Activated CD4-positive, alpha-beta T cell treated with anti-CD3 and anti-CD28 coated beads for 36 hours (primary cell): ENCODE measurements at regions not wholly inside any gene's neighbourhood (a gene's known extent, or its start where the extent isn't known, plus 50 kb on each side); places are given as distances from the start of the nearest gene placed in this dataset.

ENCODE experiments used
- ATAC-seq: fragments of 200-7000 bp; cut with Tn5 transposase; one replicate; pipeline ENCODE4 v1.10.0; 2021; ENCODE audit warnings: mild to moderate bottlenecking, moderate library complexity
- CTCF ChIA-PET: fragments of 350-600 bp; sonication (Branson Sonifier 250); formaldehyde crosslinking; loops from one replicate; lab custom pipeline; 2021; ENCODE audit warnings: antibody characterized with exemption; lab: Charles Lee
- POLR2A ChIA-PET: fragments of 350-600 bp; sonication (Branson Sonifier 250); formaldehyde crosslinking; loops from one replicate; lab custom pipeline; 2021; ENCODE audit warnings: antibody characterized with exemption, inconsistent platforms; lab: Charles Lee
- DNase-seq: peaks from one replicate; pipeline ENCODE4 v3.0.0-alpha.2; 2020
- H3K27ac Mint-ChIP-seq: one replicate; pipeline ENCODE4 v1.8.0; 2021; ENCODE audit warnings: mixed read lengths
- H3K27me3 Mint-ChIP-seq: one replicate; pipeline ENCODE4 v1.8.0; 2021; ENCODE audit warnings: mixed read lengths
- H3K36me3 Mint-ChIP-seq: one replicate; pipeline ENCODE4 v1.8.0; 2021; ENCODE audit warnings: low read depth, mixed read lengths
- H3K4me1 Mint-ChIP-seq: one replicate; pipeline ENCODE4 v1.8.0; 2021; ENCODE audit warnings: mixed read lengths
- H3K4me3 Mint-ChIP-seq: one replicate; pipeline ENCODE4 v1.8.0; 2021; ENCODE audit warnings: mild to moderate bottlenecking, moderate library complexity, mixed read lengths
- H3K9me3 Mint-ChIP-seq: one replicate; pipeline ENCODE4 v1.8.0; 2021; ENCODE audit warnings: low read depth, mixed read lengths
- intact Hi-C, 2 experiments: fragments of 100-400 bp; cut with DNase I in 1 of 2; cut with micrococcal nuclease in 1 of 2; formaldehyde crosslinking; loops; one replicate each; pipeline versions ENCODE4 v1.14.2 to v1.15.1; 2022 to 2024; cut with DNase I, micrococcal nuclease

DNA sequence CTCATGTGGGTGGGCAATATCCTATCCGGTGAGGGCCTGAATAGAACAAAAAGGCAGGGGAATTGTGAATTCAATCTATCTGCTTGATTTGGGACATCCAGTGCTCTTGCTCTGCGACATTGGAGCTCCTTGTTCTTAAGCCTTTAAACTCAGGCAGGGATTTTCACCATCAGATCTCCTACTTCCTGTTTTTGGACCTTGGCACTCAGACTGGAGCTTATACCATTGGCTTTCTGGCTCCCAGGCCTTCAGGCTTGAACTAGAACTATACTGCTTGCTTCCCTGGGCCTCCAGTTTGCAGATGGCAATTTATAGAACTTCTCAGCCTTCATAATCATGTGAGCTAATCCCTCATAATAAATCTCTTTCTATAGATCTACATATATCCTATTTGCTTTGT, 134.3 kb upstream of the CLINT1 start:
- ATAC-seq (no peak), DNase-seq (no peak)
- CTCF ChIA-PET = interaction anchor here (0.6 to 4.0 kb wide), 3 partner anchors 78 to 234 kb away, joined by 3 to 18 read pairs (median 3); no protein-coding TSS in a partner anchor
- Mint-ChIP-seq H3K27ac (no peak overlapping the region), H3K9me3 (no peaks in the 10 kb centered on the region), H3K4me1 (peaks cover 11% of the 10 kb centered on the region), H3K27me3 (peaks cover 20% of the 10 kb centered on the region), H3K36me3 (no peaks in the 10 kb centered on the region), H3K4me3 (no peak overlapping the region)
- POLR2A ChIA-PET = no interaction called here
- intact Hi-C loops = no loop called here

DNA sequence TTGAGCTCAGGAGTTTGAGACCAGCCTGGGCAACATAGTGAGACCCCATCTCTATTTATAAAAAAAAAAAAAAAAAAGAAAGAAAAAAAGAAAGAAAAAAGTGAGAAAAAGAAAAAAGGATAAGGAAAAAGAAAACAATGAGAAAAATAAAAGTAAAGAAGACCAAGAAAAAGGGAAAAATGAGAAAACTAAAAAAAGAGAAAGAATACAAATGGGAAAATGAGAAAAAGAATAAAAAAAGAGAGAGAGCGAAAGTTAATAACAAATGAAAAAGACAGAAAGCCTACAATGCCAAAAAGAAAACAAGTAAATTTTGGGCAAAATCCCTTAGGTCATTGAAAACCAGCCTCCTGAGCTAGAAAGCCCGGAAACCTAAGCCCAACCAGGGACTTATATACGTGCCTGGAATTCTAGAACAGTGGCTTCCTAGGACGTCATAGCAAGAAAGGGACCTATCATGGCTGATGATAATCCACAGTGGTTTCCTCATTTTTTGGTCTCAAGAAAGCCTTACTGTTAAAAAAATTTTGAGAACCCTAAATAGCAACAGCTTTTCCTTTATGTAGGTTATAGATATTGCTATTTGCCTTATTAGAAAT, 131.7 kb upstream of the CLINT1 start:
- H3K36me3 Mint-ChIP-seq = no peaks in the 10 kb centered on the region
- no peak overlapping the region for H3K4me3 Mint-ChIP-seq
- POLR2A ChIA-PET = no interaction called here
- peaks cover 17% of the 10 kb centered on the region for H3K27me3 Mint-ChIP-seq
- ATAC-seq (no peak), DNase-seq (no peak)
- no peaks in the 10 kb centered on the region for H3K9me3 Mint-ChIP-seq
- CTCF ChIA-PET = interaction anchor here (1.4 kb wide), 1 partner anchor 85 kb away, joined by 4 read pairs; no protein-coding TSS in a partner anchor
- H3K4me1 Mint-ChIP-seq = peaks cover 11% of the 10 kb centered on the region
- intact Hi-C loops = no loop called here
- H3K27ac Mint-ChIP-seq = no peak overlapping the region

DNA sequence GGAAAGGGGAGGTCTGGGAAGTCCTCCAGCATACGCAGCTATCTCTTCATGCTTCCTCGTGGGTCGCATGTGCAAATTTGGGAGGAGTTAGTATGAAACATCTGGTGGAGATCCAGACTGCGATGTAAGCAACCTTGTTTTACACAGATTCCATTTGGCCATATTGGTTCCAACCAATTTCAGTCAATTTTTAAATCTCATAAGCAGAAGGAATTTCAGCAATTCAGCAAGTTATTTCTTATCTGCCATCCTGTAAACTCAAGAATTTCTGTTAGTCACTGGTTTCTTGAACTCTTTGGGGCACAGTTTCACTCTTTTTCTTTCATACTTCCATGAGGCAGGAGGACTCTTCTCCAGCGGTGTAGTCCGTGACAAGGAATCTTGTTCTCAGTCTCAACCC, 130.4 kb upstream of the CLINT1 start:
- DNase-seq = no peak
- Mint-ChIP-seq H3K36me3 (no peaks in the 10 kb centered on the region), H3K9me3 (no peaks in the 10 kb centered on the region), H3K27ac (no peak overlapping the region), H3K27me3 (peaks cover 11% of the 10 kb centered on the region), H3K4me1 (peaks cover 3% of the 10 kb centered on the region), H3K4me3 (no peak overlapping the region)
- no peak for ATAC-seq
- intact Hi-C loops = no loop called here
- CTCF ChIA-PET = interaction anchor here (1.1 kb wide), 1 partner anchor 37 kb away, joined by 3 read pairs; no protein-coding TSS in a partner anchor
- POLR2A ChIA-PET = no interaction called here

DNA sequence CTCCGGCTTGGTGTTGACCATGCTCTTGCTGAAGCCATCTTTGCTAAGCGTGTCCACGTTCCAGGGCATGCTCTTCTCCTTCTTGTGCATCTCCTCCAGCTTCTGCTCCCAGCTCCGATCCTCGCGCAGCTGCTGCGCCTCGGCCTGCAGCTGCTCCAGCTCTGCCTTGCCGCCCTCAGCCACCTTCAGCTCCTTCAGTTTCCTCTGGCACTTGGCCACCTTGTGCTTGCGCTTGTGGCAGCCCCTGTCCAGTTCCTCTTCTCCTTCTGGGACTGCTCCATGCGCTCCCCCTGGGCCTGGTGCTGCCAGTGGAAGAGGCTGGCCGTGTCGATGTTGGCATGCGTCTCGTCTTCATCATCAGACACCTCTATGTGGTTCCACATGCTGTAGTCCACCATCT, 128.3 kb upstream of the CLINT1 start:
- Mint-ChIP-seq H3K27ac (no peak overlapping the region), H3K4me3 (no peak overlapping the region), H3K27me3 (peaks cover 6% of the 10 kb centered on the region), H3K36me3 (no peaks in the 10 kb centered on the region), H3K9me3 (no peaks in the 10 kb centered on the region), H3K4me1 (no peaks in the 10 kb centered on the region)
- ChIA-PET CTCF (no interaction called here), POLR2A (no interaction called here)
- no peak for ATAC-seq
- no peak for DNase-seq
- intact Hi-C loops = no loop called here

DNA sequence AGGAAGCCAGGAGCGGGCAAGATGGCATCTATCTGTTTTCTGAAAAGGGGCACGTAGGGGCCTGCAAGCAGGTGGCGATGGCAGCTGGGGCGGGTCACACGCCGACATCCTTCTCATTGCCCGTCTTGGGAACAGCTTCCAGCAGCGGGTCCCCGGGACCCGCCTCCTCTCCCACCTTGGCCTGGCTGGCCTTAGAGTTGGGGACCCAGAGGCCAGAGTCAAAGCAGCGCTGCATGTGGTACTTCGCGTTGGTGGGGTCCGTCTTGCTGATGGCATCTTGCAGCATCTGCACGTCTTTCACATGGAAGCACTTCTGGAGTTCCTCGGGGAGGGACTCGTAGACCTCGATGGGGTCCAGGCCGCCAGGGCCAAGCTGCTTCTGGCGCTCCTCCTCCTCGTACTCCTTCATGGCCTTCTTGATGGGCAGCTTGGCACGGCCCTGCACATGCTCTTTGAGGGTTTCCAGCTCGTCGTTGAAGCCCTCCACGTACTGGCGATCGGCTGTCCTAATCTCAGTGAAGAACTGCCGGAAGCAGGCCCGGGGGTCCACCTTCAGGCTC, 127.6 kb upstream of the CLINT1 start:
- POLR2A ChIA-PET = no interaction called here
- intact Hi-C loops = no loop called here

DNA sequence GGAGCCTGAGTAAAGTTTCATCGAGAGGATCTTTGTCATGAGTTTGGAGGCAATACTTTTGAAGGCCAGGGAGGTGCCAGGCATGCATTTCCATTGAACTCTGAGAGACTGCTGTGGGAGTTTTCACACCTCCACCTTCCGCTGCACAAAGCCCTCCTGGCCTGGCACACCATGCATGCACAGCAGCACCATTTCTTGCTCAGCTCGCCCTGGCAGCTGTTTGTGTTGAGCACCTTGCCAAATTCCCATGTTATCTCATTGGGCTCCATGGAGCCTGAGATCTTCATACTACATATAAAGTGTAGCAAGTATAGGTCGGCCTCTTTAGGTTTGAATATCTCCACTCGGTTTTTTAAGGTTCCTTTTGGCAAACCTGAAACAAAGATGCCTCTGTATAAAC, 125.7 kb upstream of the CLINT1 start:
- H3K4me3 Mint-ChIP-seq = no peak overlapping the region
- no peak for DNase-seq
- intact Hi-C loops = no loop called here
- no peak overlapping the region for H3K27ac Mint-ChIP-seq
- no peaks in the 10 kb centered on the region for H3K9me3 Mint-ChIP-seq
- POLR2A ChIA-PET = no interaction called here
- peaks cover 2% of the 10 kb centered on the region for H3K27me3 Mint-ChIP-seq
- no peak for ATAC-seq
- H3K36me3 Mint-ChIP-seq = no peaks in the 10 kb centered on the region
- no peaks in the 10 kb centered on the region for H3K4me1 Mint-ChIP-seq
- CTCF ChIA-PET = no interaction called here

More for the DNA sequence above, 127.6 kb upstream of the CLINT1 start:
- Mint-ChIP-seq H3K36me3 (no peaks in the 10 kb centered on the region), H3K4me1 (no peaks in the 10 kb centered on the region), H3K4me3 (no peak overlapping the region), H3K27me3 (peaks cover 2% of the 10 kb centered on the region), H3K27ac (no peak overlapping the region), H3K9me3 (no peaks in the 10 kb centered on the region)
- ATAC-seq (no peak), DNase-seq (no peak)
- CTCF ChIA-PET = interaction anchor here (0.6 kb wide), 1 partner anchor 287 kb away, joined by 3 read pairs; no protein-coding TSS in a partner anchor

DNA sequence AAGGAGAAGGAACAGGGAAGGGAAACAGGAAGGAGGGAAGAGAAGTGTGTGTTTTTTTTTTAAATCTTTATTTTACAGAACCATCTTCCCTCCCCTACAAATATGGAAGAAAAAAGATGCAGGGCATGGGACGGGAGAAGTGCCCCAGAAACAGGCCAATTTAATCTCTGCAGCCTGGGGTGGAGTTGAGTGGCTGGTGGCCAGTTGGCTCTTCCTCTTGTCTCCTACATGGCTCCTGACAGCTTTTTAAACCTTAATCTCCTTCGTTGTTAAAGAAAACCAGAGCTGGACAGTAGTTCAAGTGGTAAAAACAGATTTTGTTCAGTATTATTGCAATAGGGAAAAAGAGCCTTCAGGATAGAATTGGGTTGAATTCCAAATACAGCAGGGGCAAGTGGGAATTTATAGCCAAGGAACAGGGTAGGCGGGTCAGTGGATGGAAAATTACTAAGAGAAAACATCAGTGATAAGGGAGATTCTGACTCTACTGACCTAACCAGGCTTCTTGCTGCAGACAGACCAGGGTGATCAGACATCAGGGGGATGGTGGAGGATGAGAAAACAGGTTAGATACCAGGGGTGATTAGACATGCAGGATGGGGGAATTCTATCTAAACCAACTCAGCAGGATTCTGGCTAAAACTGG, 125.1 kb upstream of the CLINT1 start:
- POLR2A ChIA-PET = no interaction called here
- no peak overlapping the region for H3K4me3 Mint-ChIP-seq
- H3K27ac Mint-ChIP-seq = no peak overlapping the region
- H3K36me3 Mint-ChIP-seq = no peaks in the 10 kb centered on the region
- peaks cover 2% of the 10 kb centered on the region for H3K27me3 Mint-ChIP-seq
- ATAC-seq (no peak), DNase-seq (no peak)
- intact Hi-C loops = no loop called here
- H3K4me1 Mint-ChIP-seq = no peaks in the 10 kb centered on the region
- CTCF ChIA-PET = no interaction called here
- no peaks in the 10 kb centered on the region for H3K9me3 Mint-ChIP-seq

DNA sequence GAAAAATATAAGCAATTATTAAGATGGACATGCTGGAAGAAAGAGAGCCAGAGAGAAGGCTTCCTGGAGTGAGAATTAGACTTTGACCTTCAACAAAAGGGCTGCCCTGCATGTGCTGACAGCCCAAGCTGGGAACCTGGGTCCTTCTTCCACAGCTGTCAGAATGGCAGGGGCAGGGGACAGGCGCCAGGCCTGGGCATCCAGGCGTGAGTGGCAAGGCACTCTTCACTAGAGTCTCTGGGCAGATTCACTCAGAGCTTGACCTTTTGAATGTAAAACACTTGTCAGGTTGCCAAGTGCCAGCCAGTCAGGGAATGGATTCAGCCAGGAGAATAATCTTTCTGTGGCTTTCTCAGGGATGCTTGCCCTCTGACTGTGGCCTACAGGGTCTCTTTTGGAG, 119.1 kb upstream of the CLINT1 start:
- DNase-seq (no peak), ATAC-seq (no peak)
- intact Hi-C loops = no loop called here
- ChIA-PET POLR2A (interaction anchor here (0.7 kb wide), 1 partner anchor 270 kb away, joined by 3 read pairs; no protein-coding TSS in a partner anchor), CTCF (interaction anchor here (0.7 kb wide), 1 partner anchor 268 kb away, joined by 3 read pairs; no protein-coding TSS in a partner anchor)
- Mint-ChIP-seq H3K36me3 (no peaks in the 10 kb centered on the region), H3K4me3 (no peak overlapping the region), H3K9me3 (no peaks in the 10 kb centered on the region), H3K4me1 (no peaks in the 10 kb centered on the region), H3K27me3 (peaks cover 11% of the 10 kb centered on the region), H3K27ac (no peak overlapping the region)

DNA sequence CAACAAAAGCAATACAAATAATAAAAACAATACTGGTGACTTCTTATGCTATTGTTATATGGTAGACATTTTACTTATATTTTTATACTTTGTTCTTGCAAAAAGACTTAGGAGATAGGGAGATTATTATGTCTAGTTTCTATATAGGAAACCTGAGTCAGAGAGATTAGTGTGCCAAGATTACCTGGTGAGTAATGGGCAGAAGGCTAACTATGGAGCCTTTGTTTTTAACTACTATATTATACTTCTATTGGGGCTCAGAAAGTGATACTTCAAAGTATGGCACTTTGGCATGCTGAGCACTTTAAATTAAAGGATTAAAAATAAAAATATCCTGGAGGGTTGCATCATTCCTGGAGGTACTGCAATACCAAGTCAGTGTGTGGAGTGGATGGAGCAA, 117.5 kb upstream of the CLINT1 start:
- Mint-ChIP-seq H3K4me3 (no peak overlapping the region), H3K9me3 (no peaks in the 10 kb centered on the region), H3K27me3 (peaks cover 9% of the 10 kb centered on the region), H3K36me3 (no peaks in the 10 kb centered on the region), H3K27ac (no peak overlapping the region), H3K4me1 (no peaks in the 10 kb centered on the region)
- intact Hi-C loops = no loop called here
- ATAC-seq (no peak), DNase-seq (no peak)
- ChIA-PET CTCF (interaction anchor here (1.0 kb wide), 1 partner anchor 33 kb away, joined by 3 read pairs; no protein-coding TSS in a partner anchor), POLR2A (no interaction called here)

DNA sequence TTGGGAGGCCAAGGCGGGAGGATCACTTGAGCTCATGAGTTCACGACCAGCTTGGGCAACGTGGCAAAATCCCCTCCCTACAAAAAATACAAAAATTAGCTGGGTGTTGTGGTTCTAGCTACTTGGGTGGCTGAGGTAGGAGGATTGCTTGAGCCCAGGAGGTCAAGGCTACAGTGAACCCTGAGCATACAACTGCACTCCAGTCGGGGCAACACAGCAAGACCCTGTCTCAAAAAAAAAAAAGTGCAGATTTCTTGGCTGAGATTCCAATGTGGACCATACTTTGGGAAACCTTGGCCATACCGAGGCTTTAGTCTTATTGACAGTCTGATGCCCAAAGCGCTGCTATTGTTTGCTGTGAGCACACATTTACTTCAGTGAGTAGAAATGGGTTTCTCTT, 113.6 kb upstream of the CLINT1 start:
- Mint-ChIP-seq H3K36me3 (no peaks in the 10 kb centered on the region), H3K4me1 (no peaks in the 10 kb centered on the region), H3K27ac (no peak overlapping the region), H3K4me3 (no peak overlapping the region), H3K9me3 (no peaks in the 10 kb centered on the region), H3K27me3 (peaks cover 9% of the 10 kb centered on the region)
- ChIA-PET CTCF (interaction anchor here (1.3 kb wide), 2 partner anchors 8 to 22 kb away, joined by 3 to 5 read pairs; no protein-coding TSS in a partner anchor), POLR2A (interaction anchor here (0.6 kb wide), 1 partner anchor 582 kb away, joined by 4 read pairs; no protein-coding TSS in a partner anchor)
- DNase-seq (no peak), ATAC-seq (no peak)
- intact Hi-C loops = no loop called here

DNA sequence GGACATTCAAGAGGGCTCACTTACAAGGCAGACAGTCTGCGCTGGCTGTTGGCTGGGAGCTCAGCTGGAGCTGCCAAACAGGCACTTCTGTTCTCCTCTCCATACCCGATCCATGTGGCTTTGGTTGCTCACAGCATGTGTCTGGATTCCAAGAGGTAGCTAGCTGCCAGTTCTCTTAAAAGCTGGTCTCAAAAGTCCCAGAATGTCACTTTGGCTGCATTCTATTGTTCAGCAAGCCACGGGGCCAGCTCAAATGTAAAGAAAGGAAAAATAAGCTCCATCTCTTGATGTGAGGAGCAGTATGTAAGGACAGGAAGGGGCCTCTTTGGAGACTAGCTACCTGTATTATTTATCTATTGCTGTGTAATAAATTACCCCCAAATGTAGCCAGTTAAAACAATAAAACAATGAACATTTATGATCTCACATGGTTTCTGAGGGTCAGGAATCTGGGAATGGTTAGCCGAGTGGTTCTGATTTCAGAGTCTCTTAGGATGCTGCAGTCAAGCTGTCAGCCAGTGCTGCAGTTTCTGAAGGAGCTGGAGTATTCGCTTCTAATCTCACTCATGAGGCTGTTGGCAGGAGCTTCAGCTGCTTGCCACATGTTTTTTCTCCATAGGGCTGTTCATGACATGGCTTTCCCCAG, 112.7 kb upstream of the CLINT1 start:
- ChIA-PET CTCF (interaction anchor here (1.3 kb wide), 2 partner anchors 9 to 23 kb away, joined by 3 to 5 read pairs; no protein-coding TSS in a partner anchor), POLR2A (interaction anchor here (0.6 kb wide), 1 partner anchor 581 kb away, joined by 4 read pairs; no protein-coding TSS in a partner anchor)
- no peaks in the 10 kb centered on the region for H3K9me3 Mint-ChIP-seq
- no peaks in the 10 kb centered on the region for H3K4me1 Mint-ChIP-seq
- H3K36me3 Mint-ChIP-seq = no peaks in the 10 kb centered on the region
- H3K4me3 Mint-ChIP-seq = no peak overlapping the region
- no peak overlapping the region for H3K27ac Mint-ChIP-seq
- H3K27me3 Mint-ChIP-seq = peaks cover 9% of the 10 kb centered on the region
- ATAC-seq = no peak
- intact Hi-C loops = no loop called here
- DNase-seq = no peak
